ENCODE measurements at regions not wholly inside any gene's neighbourhood (a gene's known extent, or its start where the extent isn't known, plus 50 kb on each side); places are given as distances from the start of the nearest gene placed in this dataset.

DNA sequence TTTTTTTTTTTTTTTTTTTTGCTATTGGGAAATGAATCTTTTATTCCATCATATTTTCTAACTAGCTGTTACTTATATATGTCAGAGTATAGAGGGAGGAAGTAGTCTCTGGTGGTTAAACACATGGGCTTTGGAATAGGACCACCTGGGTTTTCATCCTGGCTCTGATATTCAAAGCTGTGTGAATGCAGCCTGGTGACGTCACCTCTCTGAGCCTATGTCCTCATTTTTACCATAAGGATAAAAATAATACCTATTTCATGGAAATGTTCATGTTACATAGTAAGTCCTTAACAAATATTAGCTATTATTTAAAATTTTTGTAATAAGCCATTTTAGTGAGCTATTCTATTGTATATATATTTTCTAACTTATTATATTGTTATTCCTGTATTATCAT is 58.8 kb upstream of the TOX2 start:
- TF ChIP-seq, protein P1, sequence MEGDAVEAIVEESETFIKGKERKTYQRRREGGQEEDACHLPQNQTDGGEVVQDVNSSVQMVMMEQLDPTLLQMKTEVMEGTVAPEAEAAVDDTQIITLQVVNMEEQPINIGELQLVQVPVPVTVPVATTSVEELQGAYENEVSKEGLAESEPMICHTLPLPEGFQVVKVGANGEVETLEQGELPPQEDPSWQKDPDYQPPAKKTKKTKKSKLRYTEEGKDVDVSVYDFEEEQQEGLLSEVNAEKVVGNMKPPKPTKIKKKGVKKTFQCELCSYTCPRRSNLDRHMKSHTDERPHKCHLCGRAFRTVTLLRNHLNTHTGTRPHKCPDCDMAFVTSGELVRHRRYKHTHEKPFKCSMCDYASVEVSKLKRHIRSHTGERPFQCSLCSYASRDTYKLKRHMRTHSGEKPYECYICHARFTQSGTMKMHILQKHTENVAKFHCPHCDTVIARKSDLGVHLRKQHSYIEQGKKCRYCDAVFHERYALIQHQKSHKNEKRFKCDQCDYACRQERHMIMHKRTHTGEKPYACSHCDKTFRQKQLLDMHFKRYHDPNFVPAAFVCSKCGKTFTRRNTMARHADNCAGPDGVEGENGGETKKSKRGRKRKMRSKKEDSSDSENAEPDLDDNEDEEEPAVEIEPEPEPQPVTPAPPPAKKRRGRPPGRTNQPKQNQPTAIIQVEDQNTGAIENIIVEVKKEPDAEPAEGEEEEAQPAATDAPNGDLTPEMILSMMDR (conservative IDR thresholded peaks at IDR 0.05; ENCODE audit: low read depth, low read length), result no peak
- TF ChIP-seq MAFK (IDR thresholded peaks at IDR 0.05; ENCODE audit: low read depth, low read length), result no peak
- no peak for TF ChIP-seq SMC3 (IDR thresholded peaks at IDR 0.05; ENCODE audit: low read depth, low read length)
- no peak for TF ChIP-seq POLR2A (IDR thresholded peaks at IDR 0.05; ENCODE audit: low read depth, low read length)
- no peak for TF ChIP-seq CEBPB (IDR thresholded peaks at IDR 0.05; ENCODE audit: low read depth, low read length)
- TF ChIP-seq RAD21 (IDR thresholded peaks at IDR 0.05; ENCODE audit: low read length), result no peak
- TF ChIP-seq, protein P2, sequence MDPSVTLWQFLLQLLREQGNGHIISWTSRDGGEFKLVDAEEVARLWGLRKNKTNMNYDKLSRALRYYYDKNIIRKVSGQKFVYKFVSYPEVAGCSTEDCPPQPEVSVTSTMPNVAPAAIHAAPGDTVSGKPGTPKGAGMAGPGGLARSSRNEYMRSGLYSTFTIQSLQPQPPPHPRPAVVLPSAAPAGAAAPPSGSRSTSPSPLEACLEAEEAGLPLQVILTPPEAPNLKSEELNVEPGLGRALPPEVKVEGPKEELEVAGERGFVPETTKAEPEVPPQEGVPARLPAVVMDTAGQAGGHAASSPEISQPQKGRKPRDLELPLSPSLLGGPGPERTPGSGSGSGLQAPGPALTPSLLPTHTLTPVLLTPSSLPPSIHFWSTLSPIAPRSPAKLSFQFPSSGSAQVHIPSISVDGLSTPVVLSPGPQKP (IDR thresholded peaks at IDR 0.05; ENCODE audit: borderline replicate concordance, low read depth, low read length), result no peak
- TF ChIP-seq, protein P3, sequence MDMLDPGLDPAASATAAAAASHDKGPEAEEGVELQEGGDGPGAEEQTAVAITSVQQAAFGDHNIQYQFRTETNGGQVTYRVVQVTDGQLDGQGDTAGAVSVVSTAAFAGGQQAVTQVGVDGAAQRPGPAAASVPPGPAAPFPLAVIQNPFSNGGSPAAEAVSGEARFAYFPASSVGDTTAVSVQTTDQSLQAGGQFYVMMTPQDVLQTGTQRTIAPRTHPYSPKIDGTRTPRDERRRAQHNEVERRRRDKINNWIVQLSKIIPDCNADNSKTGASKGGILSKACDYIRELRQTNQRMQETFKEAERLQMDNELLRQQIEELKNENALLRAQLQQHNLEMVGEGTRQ (IDR thresholded peaks at IDR 0.05; ENCODE audit: low read depth, low read length), result no peak
